ENCODE measurements at regions not wholly inside any gene's neighbourhood (a gene's known extent, or its start where the extent isn't known, plus 50 kb on each side); places are given as distances from the start of the nearest gene placed in this dataset.
"Not testable (repeated sequence)": the region's sequence is repeated elsewhere in the genome, so short reads cannot be mapped to it uniquely, and the experiment has no call there.

GRCh38 chr16:48978501-48978900 lies 303.1 kb downstream of the CBLN1 start:
- DNase-seq, result no peak

GRCh38 chr16:48972236-48972635 lies 309.4 kb downstream of the CBLN1 start:
- DNase-seq, result no peak

GRCh38 chr16:48971571-48972077 lies 310.0 kb downstream of the CBLN1 start:
- no peak for DNase-seq

GRCh38 chr16:48970216-48970615 lies 311.4 kb downstream of the CBLN1 start:
- no peak for DNase-seq

GRCh38 chr16:48969611-48970010 lies 312.0 kb downstream of the CBLN1 start:
- no peak for DNase-seq

GRCh38 chr16:48965386-48965785 lies 316.3 kb downstream of the CBLN1 start:
- DNase-seq, result peak; percentile 20

- DNase-seq, result no peak
Measured at GRCh38 chr16:48963901-48964615, 317.6 kb downstream of the CBLN1 start.

GRCh38 chr16:48963306-48963705 lies 318.3 kb downstream of the CBLN1 start:
- no peak for DNase-seq

- DNase-seq, result no peak
Measured at GRCh38 chr16:48961546-48961945, 320.1 kb downstream of the CBLN1 start.

- DNase-seq, result no peak
Measured at GRCh38 chr16:48960830-48961229, 320.8 kb downstream of the CBLN1 start.

GRCh38 chr16:48959747-48960146 lies 321.9 kb downstream of the CBLN1 start:
- DNase-seq, result no peak

- DNase-seq, result no peak
Measured at GRCh38 chr16:48959204-48959603, 322.4 kb downstream of the CBLN1 start.

- no peak for DNase-seq
Measured at GRCh38 chr16:48958681-48959080, 323.0 kb downstream of the CBLN1 start.

GRCh38 chr16:48956620-48957019 lies 325.0 kb downstream of the CBLN1 start:
- no peak for DNase-seq

- DNase-seq, result no peak
Measured at GRCh38 chr16:48955837-48956236, 325.8 kb downstream of the CBLN1 start.

GRCh38 chr16:48951621-48952125 lies 330.0 kb downstream of the CBLN1 start:
- not testable (repeated sequence) for DNase-seq

GRCh38 chr16:48950184-48950583 lies 331.5 kb downstream of the CBLN1 start:
- no peak for DNase-seq

GRCh38 chr16:48949636-48950035 lies 332.0 kb downstream of the CBLN1 start:
- no peak for DNase-seq

- no peak for DNase-seq
Measured at GRCh38 chr16:48948911-48949310, 332.7 kb downstream of the CBLN1 start.

- DNase-seq, result no peak
Measured at GRCh38 chr16:48947371-48947713, 334.3 kb downstream of the CBLN1 start.

- no peak for DNase-seq
Measured at GRCh38 chr16:48946686-48947370, 334.8 kb downstream of the CBLN1 start.

GRCh38 chr16:48942996-48943395 lies 333.0 kb upstream of the N4BP1 start:
- no peak for DNase-seq

GRCh38 chr16:48936811-48937210 lies 326.8 kb upstream of the N4BP1 start:
- no peak for DNase-seq

GRCh38 chr16:48932216-48932855 lies 322.4 kb upstream of the N4BP1 start:
- no peak for DNase-seq

Measured in NCI-H774 (cell line).